Neural crest cell (in vitro differentiated cells): ENCODE measurements at regions not wholly inside any gene's neighbourhood (a gene's known extent, or its start where the extent isn't known, plus 50 kb on each side); places are given as distances from the start of the nearest gene placed in this dataset.

Experiments used
- DNase-seq: peaks from one replicate; pipeline ENCODE4 v3.0.0; 2021; ENCODE audit warnings: low read depth, mixed read lengths, low spot score
- H3K27ac Mint-ChIP-seq: one replicate; pipeline ENCODE4 v1.8.0; 2021; ENCODE audit warnings: mild to moderate bottlenecking, mixed read lengths; ENCODE audit not compliant: unreplicated experiment
- H3K27me3 Mint-ChIP-seq: 2 replicates; pipeline ENCODE4 v1.8.0; 2021; ENCODE audit warnings: low read depth, mild to moderate bottlenecking, mixed read lengths
- H3K36me3 Mint-ChIP-seq: 2 replicates; pipeline ENCODE4 v1.8.0; 2021; ENCODE audit warnings: low read depth, mild to moderate bottlenecking, mixed read lengths
- H3K4me1 Mint-ChIP-seq: 2 replicates; pipeline ENCODE4 v1.8.0; 2021; ENCODE audit warnings: mixed read lengths
- H3K4me3 Mint-ChIP-seq: one replicate; pipeline ENCODE4 v1.8.0; 2021; ENCODE audit warnings: mild to moderate bottlenecking, mixed read lengths
- H3K9me3 Mint-ChIP-seq: 2 replicates; pipeline ENCODE4 v1.8.0; 2021; ENCODE audit warnings: mixed read lengths
- CTCF ChIP-seq: fragments of 200-600 bp; sonication (generic); conservative IDR thresholded peaks from 2 replicates; pipeline ENCODE4 v1.5.0; 2021; ENCODE audit warnings: antibody characterized with exemption, mild to moderate bottlenecking

GRCh38 chr6:113169484-113169883, 687.7 kb upstream of the MARCKS start:
- TF ChIP-seq CTCF: no peak
- no peaks in the 10 kb centered on the region for H3K27me3 Mint-ChIP-seq
- peaks cover 5% of the 10 kb centered on the region for H3K9me3 Mint-ChIP-seq
- no peak overlapping the region for H3K27ac Mint-ChIP-seq
- H3K4me3 Mint-ChIP-seq: no peak overlapping the region
- peaks cover 31% of the 10 kb centered on the region for H3K4me1 Mint-ChIP-seq
- H3K36me3 Mint-ChIP-seq: peaks cover 13% of the 10 kb centered on the region
- DNase-seq: no peak

- no peak for DNase-seq
- H3K4me1 Mint-ChIP-seq: peaks cover 41% of the 10 kb centered on the region
- H3K9me3 Mint-ChIP-seq: peaks cover 5% of the 10 kb centered on the region
- no peak overlapping the region for H3K27ac Mint-ChIP-seq
- peaks cover 13% of the 10 kb centered on the region for H3K36me3 Mint-ChIP-seq
- no peak overlapping the region for H3K4me3 Mint-ChIP-seq
- TF ChIP-seq CTCF: no peak
- no peaks in the 10 kb centered on the region for H3K27me3 Mint-ChIP-seq
Observed at GRCh38 chr6:113170454-113170853, 686.7 kb upstream of the MARCKS start.

- peaks cover 5% of the 10 kb centered on the region for H3K9me3 Mint-ChIP-seq
- peaks cover 44% of the 10 kb centered on the region for H3K4me1 Mint-ChIP-seq
- peak overlapping the region; percentile 66 for H3K4me3 Mint-ChIP-seq
- TF ChIP-seq CTCF: no peak
- H3K27ac Mint-ChIP-seq: peak overlapping the region; percentile 7
- H3K27me3 Mint-ChIP-seq: no peaks in the 10 kb centered on the region
- peaks cover 12% of the 10 kb centered on the region for H3K36me3 Mint-ChIP-seq
- DNase-seq: no peak
Observed at GRCh38 chr6:113171882-113172281, 685.3 kb upstream of the MARCKS start.

GRCh38 chr6:113172531-113172966, 684.6 kb upstream of the MARCKS start:
- Mint-ChIP-seq H3K4me3 (peak overlapping the region; percentile 66), H3K36me3 (peaks cover 9% of the 10 kb centered on the region), H3K27ac (peak overlapping the region; percentile 4), H3K4me1 (peaks cover 44% of the 10 kb centered on the region), H3K9me3 (peaks cover 5% of the 10 kb centered on the region), H3K27me3 (no peaks in the 10 kb centered on the region)
- no peak for DNase-seq
- no peak for TF ChIP-seq CTCF

DNA sequence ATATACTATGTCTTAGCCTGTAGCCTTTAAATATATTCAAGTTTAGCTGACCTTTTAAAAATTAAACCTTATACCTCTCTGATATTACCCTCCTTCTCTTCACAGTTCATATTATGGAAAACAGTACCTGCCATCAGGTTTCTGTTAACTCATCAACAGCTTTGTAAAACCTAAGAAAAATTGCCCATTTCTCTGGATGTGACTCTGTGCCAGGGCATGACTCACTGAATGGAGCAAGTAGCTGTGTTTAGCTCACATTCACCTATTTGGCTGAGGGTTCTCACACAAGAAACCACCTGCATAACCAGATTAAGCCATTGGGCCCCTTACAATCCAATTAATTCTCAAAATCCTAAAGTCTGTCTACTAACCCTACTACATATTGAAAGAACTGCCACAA, 678.8 kb upstream of the MARCKS start:
- H3K4me1 Mint-ChIP-seq: peaks cover 55% of the 10 kb centered on the region
- H3K27ac Mint-ChIP-seq: no peak overlapping the region
- H3K4me3 Mint-ChIP-seq: no peak overlapping the region
- H3K36me3 Mint-ChIP-seq: peaks cover 6% of the 10 kb centered on the region
- peaks cover 6% of the 10 kb centered on the region for H3K9me3 Mint-ChIP-seq
- no peak for TF ChIP-seq CTCF
- DNase-seq: no peak
- H3K27me3 Mint-ChIP-seq: no peaks in the 10 kb centered on the region

DNA sequence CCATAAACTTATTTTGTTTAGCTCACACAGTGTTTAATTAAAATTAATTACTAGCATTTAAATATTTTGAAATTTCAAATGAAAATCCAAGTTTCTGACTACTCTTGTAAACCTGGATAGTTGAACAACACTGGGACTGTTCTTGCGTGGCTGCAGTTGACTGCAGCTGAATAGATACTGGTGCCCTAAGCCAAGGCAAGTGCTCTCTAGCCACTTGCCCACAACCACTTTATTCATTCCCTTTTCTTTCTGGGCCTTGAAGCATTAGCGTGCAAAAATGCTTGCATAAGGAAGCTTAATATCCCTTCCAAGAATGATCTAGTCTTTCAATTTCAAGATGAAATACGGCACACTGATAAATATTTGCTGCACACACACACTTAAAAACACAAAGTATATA, 676.0 kb upstream of the MARCKS start:
- H3K36me3 Mint-ChIP-seq: peaks cover 12% of the 10 kb centered on the region
- no peaks in the 10 kb centered on the region for H3K27me3 Mint-ChIP-seq
- no peak for DNase-seq
- TF ChIP-seq CTCF: no peak
- peaks cover 47% of the 10 kb centered on the region for H3K4me1 Mint-ChIP-seq
- peak overlapping the region; percentile 88 for H3K27ac Mint-ChIP-seq
- H3K9me3 Mint-ChIP-seq: peaks cover 13% of the 10 kb centered on the region
- H3K4me3 Mint-ChIP-seq: peak overlapping the region; percentile 4
